Thyroid gland (tissue), 4 donors: ENCODE measurements at regions not wholly inside any gene's neighbourhood (a gene's known extent, or its start where the extent isn't known, plus 50 kb on each side); places are given as distances from the start of the nearest gene placed in this dataset.

ENCODE experiments used
- POLR2A ChIP-seq, 2 donors: fragments of 450-650 bp; IDR thresholded peaks; one replicate each; pipeline ENCODE4 v1.6.1; 2017; ENCODE audit warnings: antibody characterized with exemption in 2 of 2, mild to moderate bottlenecking in 2 of 2, moderate library complexity in 1 of 2
- TF ChIP-seq, protein P1 (sequence below), 6 experiments: fragments of 200-600 bp in 3 of 6; fragments of 450-650 bp in 3 of 6; sonication (generic) in 3 of 6; IDR thresholded peaks; one replicate each; pipeline ENCODE4 v1.5.1; 2016 to 2019; ENCODE audit warnings: antibody characterized with exemption in 6 of 6, mild to moderate bottlenecking in 2 of 6, inconsistent platforms in 1 of 6, moderate library complexity in 1 of 6

DNA sequence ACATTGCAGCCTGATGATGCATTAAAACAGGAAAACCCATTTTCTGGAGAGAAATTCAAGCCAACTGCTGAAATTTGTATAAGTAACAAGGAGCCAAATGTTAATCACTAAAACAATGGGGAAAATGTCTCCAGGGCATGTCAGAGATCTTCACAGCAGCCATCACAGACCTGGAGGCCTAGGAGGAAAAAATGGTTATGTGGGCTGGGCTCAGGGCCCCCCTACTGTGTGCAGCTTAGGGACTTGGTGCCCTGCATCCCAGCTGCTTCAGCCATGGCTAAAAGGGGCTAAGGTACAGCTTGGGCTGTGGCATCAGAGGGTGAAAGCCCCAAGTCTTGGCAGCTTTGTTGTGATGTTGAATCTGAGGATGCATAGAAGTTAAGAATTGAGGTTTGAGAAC lies 479.8 kb downstream of the BCKDHB start:
- TF ChIP-seq POLR2A (IDR thresholded peaks at IDR 0.05) = no peak
- TF ChIP-seq, protein P1, sequence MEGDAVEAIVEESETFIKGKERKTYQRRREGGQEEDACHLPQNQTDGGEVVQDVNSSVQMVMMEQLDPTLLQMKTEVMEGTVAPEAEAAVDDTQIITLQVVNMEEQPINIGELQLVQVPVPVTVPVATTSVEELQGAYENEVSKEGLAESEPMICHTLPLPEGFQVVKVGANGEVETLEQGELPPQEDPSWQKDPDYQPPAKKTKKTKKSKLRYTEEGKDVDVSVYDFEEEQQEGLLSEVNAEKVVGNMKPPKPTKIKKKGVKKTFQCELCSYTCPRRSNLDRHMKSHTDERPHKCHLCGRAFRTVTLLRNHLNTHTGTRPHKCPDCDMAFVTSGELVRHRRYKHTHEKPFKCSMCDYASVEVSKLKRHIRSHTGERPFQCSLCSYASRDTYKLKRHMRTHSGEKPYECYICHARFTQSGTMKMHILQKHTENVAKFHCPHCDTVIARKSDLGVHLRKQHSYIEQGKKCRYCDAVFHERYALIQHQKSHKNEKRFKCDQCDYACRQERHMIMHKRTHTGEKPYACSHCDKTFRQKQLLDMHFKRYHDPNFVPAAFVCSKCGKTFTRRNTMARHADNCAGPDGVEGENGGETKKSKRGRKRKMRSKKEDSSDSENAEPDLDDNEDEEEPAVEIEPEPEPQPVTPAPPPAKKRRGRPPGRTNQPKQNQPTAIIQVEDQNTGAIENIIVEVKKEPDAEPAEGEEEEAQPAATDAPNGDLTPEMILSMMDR (IDR thresholded peaks at IDR 0.05) = no peak
